ENCODE measurements at regions not wholly inside any gene's neighbourhood (a gene's known extent, or its start where the extent isn't known, plus 50 kb on each side); places are given as distances from the start of the nearest gene placed in this dataset.
"Not testable (repeated sequence)": the region's sequence is repeated elsewhere in the genome, so short reads cannot be mapped to it uniquely, and the experiment has no call there.

DNA sequence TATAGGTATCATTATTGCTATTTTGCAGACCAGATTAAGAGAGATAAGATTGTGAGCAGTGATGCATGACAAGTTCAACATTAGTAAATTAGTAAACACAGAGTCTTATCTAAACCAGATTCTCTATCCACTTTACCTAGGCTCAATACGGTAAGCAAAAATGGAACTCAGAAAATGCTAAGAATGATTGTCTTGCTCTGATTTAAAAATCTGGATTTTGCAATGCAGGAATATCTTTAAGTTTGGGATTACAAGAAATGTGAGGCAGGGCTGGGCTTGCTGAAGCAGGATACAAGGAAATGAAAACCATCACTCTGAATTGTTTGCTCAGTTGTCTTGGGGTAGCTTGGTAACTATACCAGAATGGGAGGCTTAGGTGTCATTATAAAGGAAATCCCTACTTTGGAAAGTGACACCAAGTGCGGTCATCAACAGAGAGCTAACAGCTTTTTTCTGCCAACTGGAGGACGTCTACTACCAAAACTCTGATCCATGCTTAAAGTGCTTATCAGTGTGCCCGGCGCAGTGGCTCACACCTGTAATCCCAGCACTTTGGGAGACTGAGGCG is 332.7 kb upstream of the RUNX1 start:
- POLR2A ChIA-PET: no interaction called here
- FAIRE-seq: no peak

DNA sequence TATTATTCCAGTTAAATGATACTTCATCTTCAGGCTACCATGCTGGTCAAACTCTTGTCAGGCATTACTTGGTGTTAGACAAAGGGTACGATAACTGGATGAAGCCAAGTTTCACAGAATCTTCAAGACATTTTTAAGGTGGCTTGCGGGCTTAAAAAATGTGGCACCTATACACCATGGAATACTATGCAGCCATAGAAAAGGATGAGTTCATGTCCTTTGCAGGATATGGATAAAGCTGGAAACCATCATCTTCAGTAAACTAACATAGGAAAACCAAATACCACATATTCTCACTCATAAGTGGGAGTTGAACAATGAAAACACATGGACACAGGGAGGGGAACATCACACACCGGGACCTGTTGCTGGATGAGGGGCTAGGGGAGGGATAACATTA is 331.2 kb upstream of the RUNX1 start:
- BruUV-seq (replicated peaks); H3K4me2 ChIP-seq (ENCODE audit: insufficient read depth, low read length); H3K79me2 ChIP-seq (ENCODE audit: control insufficient read depth, insufficient read depth, low read length); POLR2A ChIA-PET; H3K9ac ChIP-seq (replicated peaks; ENCODE audit: extremely low read depth, insufficient read depth, low read length); H3K9me1 ChIP-seq (replicated peaks; ENCODE audit: control insufficient read depth, extremely low read depth, insufficient read depth, low read length); H4K20me1 ChIP-seq (replicated peaks; ENCODE audit: control insufficient read depth, extremely low read depth, insufficient read depth, low read length); H2AFZ ChIP-seq (ENCODE audit: low read depth, low read length); H3K36me3 ChIP-seq (ENCODE audit: control insufficient read depth in 2 of 2, extremely low read depth in 1 of 2, insufficient read depth in 2 of 2, low read length in 2 of 2); FAIRE-seq; H3K9me3 ChIP-seq (replicated peaks; ENCODE audit: control insufficient read depth, insufficient read depth, low read length); H3K27me3 ChIP-seq (ENCODE audit: control insufficient read depth in 2 of 2, insufficient read depth in 2 of 2, low read length in 2 of 2); DNase-seq (ENCODE audit: low read depth, low spot score); H3K27ac ChIP-seq (ENCODE audit: insufficient read depth, low read depth, low read length); H3K4me3 ChIP-seq (replicated peaks in 1 of 3; ENCODE audit: insufficient read depth in 1 of 3, low read depth in 1 of 3, low read length in 3 of 3); intact Hi-C loops (cut with micrococcal nuclease); dilution Hi-C loops (cut with MboI; ENCODE audit: extremely low pct_ligation_motif_present, low sequenced_read_pairs): not testable (repeated sequence)
- CTCF ChIA-PET: interaction anchor here (1.3 to 3.3 kb wide), 2 partner anchors 9 to 635 kb away, joined by 3 to 16 read pairs; no protein-coding TSS in a partner anchor
- peaks cover 37% of the 10 kb centered on the region for H3K4me1 ChIP-seq (ENCODE audit: control insufficient read depth, extremely low read depth, insufficient read depth, low read length)

More for the DNA sequence above, 332.7 kb upstream of the RUNX1 start:
- CTCF ChIA-PET: interaction anchor here (1.1 kb wide), 1 partner anchor 492 kb away, joined by 3 read pairs; no protein-coding TSS in a partner anchor
- H3K4me3 ChIP-seq (replicated peaks in 1 of 3; ENCODE audit: insufficient read depth in 1 of 3, low read depth in 1 of 3, low read length in 3 of 3): no peak overlapping the region
- no peak overlapping the region for H2AFZ ChIP-seq (ENCODE audit: low read depth, low read length)
- TF ChIP-seq MYC (IDR thresholded peaks at IDR 0.05; ENCODE audit: low read depth, low read length) (no peak), JUN (IDR thresholded peaks at IDR 0.05; ENCODE audit: borderline replicate concordance, insufficient read depth, insufficient read length, low read depth) (no peak)
- no peak overlapping the region for H3K4me2 ChIP-seq (ENCODE audit: insufficient read depth, low read length)
- H3K9ac ChIP-seq (replicated peaks; ENCODE audit: extremely low read depth, insufficient read depth, low read length): no peak overlapping the region
- no peaks in the 10 kb centered on the region for H4K20me1 ChIP-seq (replicated peaks; ENCODE audit: control insufficient read depth, extremely low read depth, insufficient read depth, low read length)
- BruUV-seq (replicated peaks): no TSS peak
- intact Hi-C loops (cut with micrococcal nuclease): no loop called here
- no peaks in the 10 kb centered on the region for H3K79me2 ChIP-seq (ENCODE audit: control insufficient read depth, insufficient read depth, low read length)
- no peak for DNase-seq (ENCODE audit: low read depth, low spot score)
- no peaks in the 10 kb centered on the region for H3K27me3 ChIP-seq (ENCODE audit: control insufficient read depth in 2 of 2, insufficient read depth in 2 of 2, low read length in 2 of 2)
- dilution Hi-C loops (cut with MboI; ENCODE audit: extremely low pct_ligation_motif_present, low sequenced_read_pairs): no loop called here
- no peaks in the 10 kb centered on the region for H3K9me3 ChIP-seq (replicated peaks; ENCODE audit: control insufficient read depth, insufficient read depth, low read length)
- no peak overlapping the region for H3K27ac ChIP-seq (ENCODE audit: insufficient read depth, low read depth, low read length)
- no peaks in the 10 kb centered on the region for H3K9me1 ChIP-seq (replicated peaks; ENCODE audit: control insufficient read depth, extremely low read depth, insufficient read depth, low read length)
- H3K36me3 ChIP-seq (ENCODE audit: control insufficient read depth in 2 of 2, extremely low read depth in 1 of 2, insufficient read depth in 2 of 2, low read length in 2 of 2): no peaks in the 10 kb centered on the region
- peaks cover 22% of the 10 kb centered on the region for H3K4me1 ChIP-seq (ENCODE audit: control insufficient read depth, extremely low read depth, insufficient read depth, low read length)

All from endothelial cell of umbilical vein (primary cell).